DMS 273 (cell line): ENCODE measurements at regions not wholly inside any gene's neighbourhood (a gene's known extent, or its start where the extent isn't known, plus 50 kb on each side); places are given as distances from the start of the nearest gene placed in this dataset.
A peak's percentile ranks its signal among the peaks of the same experiment; 100 is the strongest.

Source experiments
- DNase-seq: peaks from one replicate; lab custom pipeline; 2025; ENCODE audit not compliant: unreplicated experiment; lab: John Stamatoyannopoulos, UW

DNA sequence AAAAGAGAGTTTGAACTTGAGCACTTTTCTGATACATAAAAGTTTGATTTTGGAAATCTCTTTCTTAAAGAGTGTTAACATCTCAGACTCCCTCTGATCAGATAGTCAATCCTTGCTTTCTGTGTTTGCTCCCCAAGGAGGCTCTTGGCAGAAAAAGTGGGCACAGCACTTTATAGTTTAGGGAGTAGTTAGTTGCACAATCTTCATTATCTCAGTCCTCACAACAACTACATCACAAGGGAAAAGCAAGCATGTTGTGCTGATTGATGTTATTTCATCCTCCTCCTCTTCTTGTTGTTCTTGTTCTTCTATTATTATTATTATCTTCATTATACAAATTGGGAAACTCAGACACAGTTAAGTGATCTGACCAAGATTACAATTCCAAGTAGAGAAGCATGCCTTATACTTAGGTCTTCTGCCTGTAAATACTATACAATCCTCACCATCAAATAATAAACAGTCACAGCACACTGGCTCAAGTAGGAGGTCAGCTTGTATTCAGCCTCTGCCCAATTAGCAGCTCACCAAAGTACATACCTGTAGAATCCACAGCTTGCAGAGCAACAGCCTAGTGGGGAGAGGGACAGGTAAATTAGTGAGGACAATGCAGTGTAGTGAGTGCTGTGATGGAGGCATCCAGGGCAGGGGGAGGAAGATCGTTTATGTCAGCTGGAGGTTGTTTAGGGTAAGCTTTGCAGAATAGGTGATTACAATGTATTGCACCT, 304.1 kb upstream of the MME start:
- no peak for DNase-seq

DNA sequence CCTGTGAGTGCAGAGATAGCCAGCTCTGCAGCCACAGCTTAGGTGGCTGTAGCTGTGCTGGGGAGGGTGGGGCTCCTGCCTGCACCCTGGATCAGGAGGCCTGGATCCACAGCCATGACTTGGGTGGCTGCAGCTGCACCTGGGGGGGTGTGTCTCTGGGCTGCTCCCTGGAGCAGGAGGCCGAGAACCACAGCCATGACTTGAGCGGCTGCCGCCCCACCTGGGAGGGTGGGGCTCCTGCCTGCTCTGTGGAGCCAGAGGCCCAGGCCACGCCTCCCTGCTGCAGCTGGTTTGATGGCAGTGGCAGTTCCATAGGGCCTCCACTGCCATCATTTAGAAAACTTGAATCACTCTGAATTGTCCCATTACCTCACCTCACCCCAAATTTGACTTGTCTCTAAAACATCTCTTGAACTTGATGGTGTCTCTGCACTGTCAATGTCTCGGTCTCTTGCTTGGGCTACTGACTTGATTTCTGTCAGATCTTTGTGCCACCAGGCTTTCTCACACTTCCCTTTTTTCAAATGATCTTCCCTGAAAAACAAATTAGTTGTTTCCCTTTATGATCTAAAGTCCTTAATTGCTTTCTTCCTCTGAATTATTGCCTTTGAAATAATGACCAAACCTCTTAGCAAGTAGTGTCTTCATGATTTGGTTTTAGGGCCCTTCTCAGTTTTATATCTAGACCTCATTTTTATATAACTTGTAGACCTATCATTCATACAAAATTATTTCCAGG, 313.2 kb upstream of the MME start:
- DNase-seq: no peak

DNA sequence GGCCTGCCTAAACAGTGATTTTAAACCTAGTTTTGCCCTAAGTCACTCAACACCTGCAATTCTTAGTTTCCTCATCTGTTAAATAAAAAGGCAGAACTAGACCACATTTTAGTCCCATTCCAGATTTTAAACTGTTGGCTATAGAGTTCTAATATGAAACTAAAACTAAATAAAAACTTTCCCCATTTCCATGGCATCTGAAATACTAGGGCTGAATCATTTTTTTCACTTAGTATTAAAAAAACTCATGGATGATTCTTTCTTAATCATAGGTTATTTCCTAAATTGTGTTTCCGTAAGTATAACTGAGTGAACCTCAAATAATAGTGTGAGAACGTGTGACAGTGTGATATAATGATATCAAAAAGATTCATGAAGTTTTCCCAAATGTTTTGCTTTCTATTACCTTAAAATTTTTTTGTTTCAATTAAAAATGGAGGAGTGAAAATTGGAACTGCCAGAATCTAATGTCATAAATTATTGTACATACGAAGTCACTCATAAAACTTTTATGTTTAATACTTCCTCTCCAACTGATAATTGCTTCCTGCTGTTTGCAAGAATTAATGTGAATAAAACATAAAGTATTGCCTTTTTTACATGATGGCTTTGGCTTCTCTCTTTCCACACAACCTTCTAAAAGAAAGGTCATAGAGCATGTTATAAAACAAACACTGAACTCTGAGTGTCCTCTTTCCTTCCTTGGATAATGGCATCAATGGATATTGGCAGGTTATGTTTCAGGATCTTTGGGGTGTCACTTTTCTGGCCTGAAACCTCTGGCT, 315.1 kb upstream of the MME start:
- no peak for DNase-seq

DNA sequence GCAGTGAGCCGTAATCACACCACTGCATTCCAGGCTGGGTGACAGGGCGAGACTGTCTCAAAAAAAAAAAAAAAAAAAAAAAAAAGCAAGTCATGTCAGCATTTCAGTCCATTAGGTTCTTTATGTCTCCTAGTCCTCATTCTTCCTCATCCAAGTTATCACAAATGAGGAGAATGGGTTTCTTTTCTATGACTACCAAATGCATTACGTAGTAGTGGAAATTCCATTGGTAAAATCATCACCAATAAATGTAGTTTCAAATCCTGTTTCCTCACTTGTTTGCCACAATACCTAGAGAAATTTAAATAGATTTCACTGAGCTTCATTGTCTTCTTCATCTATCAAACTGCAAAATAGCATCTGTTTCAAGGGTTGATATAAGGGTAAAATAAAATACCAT, 317.6 kb upstream of the MME start:
- no peak for DNase-seq

DNA sequence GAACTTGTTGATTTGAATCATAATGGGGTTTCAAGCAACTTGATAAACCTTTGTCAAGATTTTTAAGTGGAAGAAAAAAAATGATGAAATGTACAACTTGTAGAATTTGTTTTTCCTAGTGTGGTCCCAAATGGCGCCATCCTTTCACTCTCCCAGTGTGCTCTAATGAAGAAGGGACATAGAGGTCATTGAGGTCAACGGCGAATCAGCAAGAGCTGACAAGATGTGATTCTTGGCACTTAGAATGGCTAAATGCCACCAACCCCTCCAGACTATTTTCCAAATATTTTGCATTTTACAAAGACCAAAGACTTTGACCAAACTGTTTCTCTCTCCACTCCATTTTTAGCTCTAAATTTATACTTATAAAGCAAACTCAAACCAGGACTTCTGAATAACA, 320.2 kb upstream of the MME start:
- no peak for DNase-seq

DNA sequence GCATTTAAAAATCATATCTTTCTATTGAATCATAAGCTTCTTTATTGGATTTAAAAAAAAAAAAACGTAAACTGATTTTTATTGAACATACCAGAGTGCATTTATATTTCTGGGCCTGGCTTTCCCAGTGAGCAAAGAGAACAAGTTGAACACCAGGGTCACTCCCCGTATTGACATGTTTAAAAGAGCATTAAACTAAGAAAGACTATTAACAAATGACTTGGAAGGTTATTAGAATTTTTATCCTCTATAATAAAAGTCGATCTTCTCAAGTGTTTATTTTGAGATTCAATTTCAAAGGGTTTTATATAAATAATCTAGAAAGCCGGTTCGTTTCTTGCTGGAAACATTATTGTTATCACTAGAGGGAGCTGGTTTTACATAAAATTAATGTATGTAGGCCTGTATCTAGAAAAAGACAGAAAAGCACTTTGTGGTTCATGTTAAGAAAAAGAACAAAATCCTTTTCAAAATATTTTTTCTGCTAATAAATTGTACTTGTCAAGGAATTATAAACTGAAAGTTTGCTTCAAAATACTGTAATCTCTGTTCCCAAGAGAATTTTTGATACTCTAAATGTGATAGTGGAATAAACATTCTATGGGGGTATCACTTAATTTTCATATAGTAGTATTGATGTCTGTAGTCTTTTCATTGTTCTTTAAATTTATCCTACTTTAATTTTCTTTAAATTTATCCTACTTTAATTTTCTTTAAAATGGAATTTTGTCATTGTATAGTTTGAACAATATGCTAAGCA, 321.8 kb upstream of the MME start:
- DNase-seq: peak; percentile 42

DNA sequence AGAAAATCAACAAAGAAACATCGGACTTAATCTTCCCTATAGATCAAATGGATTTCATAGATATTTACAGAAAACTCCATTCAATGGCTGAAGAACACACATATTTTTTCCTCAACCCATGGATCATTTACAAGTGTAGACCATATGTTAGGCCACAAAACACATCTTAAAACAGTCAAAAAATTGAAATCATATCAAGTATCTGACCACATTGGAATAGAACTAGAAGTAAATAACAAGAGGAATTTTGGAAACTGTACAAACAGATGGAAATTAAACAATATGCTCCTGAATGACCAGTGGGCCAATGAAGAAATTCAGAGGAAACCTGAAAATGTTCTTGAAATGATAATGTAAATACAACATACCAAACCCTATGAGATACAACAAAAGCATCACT, 323.1 kb upstream of the GPR149 start:
- DNase-seq: no peak

DNA sequence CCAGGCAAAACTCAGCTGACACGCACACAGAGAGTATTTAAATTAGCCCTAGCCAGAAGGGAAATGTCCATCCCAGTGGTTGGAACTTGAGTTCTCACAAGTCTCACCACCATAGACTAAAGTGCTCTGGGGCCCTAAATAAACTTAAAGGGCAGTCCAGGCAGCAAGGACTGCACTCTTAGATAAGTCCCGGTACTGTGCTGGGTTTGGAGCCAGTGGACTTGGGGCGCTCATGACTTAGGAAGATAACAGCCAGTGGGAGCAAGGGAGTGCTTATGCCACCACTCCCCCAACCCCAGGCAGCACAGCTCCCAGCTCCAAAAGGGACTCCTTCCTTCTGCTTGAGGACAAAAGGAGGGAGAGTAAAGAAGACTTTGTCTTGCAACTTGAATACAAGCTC, 319.5 kb upstream of the GPR149 start:
- no peak for DNase-seq

DNA sequence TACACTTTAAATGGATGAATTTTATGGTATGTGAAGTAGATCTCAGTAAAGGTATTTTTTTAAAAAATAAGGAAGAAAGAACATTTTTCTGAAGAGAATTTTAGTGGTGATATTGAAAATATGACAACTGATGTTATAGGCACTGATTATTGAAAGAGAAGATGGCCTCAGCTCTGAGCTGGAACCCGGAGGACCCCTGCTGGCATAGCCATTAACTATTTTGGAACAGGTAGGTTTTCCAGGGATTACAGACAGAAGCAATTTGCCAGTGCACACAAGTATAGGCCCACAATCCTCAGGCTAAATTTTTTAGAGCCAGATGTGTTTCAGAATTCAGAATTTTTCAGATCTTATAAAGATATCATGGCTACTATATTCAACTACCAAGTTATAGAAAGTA, 315.9 kb upstream of the GPR149 start:
- peak; percentile 22 for DNase-seq

DNA sequence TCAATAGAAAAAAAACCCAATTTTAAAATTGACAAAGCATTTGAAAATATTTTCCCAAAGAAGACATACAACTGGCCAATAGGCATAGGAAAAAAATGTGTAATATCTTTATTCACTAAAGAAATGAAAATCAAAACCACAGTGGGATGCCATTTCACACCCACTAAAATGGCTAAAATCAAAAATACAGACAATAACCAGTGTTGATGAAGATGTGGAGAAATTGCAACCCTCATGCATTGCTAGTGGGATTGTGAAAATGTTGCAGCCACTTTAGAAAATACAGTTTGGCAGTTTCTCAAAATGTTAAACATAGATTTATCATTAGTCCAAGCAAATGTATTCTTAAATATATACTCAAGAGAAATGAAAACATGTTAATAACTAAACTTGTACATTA, 315.1 kb upstream of the GPR149 start:
- DNase-seq: no peak

DNA sequence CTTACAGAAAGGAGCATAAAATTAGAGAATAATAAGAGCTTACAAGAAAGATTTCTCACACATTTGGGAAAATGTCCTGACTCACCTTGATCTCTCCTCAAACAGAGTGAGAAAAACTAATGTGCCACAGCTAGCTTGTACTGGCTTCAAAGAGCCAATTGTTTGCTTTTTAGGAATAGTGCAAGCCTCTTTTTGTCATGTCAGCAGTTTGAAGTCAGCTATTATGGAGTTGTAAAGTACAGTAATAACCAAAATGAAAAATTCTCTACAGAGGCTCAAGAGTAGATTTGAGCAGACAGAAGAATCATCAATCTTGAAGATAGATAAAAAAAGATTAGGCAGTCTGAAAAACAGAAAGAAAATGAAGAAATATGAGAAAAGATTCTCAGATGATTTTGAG, 313.4 kb upstream of the GPR149 start:
- DNase-seq: no peak

DNA sequence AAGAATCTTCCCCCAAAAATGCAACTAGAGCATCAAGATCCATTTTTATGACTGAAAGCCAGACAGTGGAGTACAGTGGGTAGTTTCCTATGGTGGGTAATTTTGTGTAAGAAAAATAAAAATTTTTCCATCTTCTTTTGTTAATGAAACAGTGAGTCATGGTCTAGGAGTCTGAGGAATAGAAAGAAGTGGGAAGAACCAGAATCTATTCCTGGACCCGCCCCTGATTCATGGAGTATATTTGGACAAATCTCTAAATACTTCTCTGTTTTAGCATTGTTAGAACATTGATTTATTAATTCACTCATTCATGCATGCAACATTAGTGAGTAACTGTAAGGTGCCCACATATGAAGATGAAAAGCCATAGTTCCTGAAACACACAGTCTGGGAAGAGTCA, 304.5 kb upstream of the GPR149 start:
- no peak for DNase-seq

DNA sequence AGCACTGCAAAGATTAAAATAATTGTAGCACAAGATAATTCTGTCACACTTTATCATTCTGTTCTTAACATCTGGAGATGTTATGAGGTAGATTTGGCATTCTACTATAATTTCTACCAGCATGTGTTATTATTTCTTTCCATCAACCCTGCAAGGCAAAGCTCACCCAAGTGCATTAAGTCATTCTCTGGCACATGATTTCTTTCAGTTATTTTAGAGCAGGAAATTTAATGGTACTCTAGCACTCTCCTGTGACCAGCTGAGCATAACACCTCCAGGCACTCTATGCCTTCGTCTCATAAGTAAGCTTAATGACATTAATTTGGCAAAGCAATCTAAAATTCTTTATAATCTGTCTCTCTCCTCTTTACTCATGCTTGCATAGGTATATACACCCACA, 300.2 kb upstream of the GPR149 start:
- peak; percentile 10 for DNase-seq

DNA sequence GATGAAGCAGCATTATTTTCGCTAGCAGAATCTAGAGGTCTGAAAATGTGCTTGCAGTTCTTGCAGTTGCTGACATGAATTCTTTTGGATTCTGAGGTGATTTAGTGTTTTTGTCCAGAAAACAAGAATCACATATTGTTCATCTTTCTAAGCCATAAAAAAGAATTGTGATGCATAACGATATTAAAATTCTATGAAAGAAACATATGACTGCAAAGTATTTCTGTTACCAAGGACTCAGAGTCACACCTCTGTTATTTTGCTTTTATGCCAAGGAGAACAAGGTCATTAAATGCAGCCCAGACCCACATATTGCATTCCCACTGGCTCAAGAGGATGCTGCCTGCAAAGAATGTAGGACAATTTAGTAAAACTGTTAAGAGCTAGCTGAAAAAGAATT, 299.8 kb upstream of the GPR149 start:
- DNase-seq: no peak

DNA sequence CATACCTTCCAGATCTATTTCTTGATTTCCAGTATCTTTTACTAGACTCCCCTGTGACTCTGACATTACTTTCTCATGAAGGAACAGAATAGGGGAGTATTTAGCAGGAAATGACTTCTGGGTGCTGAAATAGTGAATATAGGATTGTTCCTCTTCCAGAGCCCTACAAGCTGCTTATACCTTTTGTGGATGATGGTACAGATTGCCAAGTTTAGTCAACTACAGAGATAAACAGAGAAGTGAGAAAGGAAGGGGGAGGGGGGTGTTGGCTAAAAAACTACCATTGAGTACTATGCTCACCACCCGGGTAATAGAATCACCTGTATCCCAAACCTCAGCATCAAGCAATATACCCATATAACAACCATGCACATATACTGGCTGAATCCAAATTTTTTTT, 298.3 kb upstream of the GPR149 start:
- no peak for DNase-seq

DNA sequence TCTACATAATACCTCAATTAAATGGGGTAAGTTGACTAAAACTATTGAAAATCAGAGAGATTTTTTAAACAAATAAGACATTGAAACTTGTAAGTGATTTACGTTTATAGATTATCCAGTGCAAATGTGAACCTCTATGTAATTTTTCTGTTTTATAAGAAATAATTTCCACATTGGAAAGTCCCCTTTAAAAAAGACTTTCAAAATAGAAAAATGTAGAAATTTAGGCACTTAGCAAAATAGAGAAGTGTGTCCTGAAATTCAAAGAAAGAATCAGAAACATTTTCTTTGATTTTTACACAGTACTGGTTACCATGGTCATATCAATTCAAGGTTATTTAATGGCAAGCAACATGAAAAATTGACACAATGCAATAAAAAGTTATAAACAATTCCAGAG, 290.9 kb upstream of the GPR149 start:
- no peak for DNase-seq

DNA sequence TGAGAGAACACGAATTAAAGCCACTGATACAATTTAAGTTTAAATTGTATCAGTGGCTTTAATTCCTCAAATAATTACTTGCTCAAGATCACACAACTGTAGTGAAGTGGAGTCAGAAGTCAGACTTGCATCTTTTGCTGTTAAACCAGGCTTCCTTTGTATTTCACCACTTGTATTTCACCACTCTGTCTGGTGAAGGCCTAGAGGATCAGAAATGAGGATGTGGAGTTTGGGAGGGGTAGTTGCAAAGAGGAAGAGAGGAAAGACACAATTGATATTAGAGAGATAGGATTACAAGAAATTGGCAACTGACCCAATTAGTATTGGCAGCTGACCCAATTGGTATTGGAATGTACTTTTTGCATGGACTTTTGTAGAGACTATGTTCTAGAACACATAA, 288.1 kb upstream of the GPR149 start:
- no peak for DNase-seq

DNA sequence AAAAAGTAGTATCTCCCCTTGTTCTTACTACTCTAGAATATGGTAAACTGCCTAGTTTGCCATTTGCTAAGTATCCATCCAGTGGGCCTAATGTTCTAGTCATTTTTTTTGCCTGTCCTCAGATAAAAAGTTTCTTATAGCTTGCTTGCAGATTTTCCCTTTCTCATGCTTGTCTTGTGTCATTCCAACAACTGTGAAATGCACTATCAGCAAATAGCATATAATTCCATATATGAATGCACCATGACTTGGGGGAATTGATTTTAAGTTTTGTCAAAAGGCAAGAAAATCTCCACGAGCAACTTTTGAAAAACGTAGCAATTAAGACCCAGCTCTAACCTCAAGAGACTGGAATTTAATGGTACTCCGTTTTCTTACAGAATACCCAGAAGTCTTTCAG, 286.2 kb upstream of the GPR149 start:
- no peak for DNase-seq

DNA sequence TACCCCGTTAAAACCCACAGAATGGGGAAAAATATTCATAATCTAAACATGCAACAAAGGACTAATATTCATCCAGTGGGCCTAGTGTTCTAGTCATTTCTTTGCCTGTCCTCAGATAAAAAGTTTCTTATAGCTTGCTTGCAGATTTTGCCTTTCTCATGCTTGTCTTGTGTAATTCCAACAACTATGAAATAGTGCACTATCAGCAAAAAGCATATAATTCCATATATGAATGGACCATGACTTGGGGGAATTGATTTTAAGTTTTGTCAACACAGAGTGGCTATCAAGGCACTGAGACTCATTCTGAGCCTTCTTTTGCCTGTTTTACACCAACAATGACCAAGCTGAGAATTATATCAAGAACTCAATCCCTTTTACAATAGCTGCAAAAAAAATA, 278.6 kb upstream of the GPR149 start:
- DNase-seq: no peak

DNA sequence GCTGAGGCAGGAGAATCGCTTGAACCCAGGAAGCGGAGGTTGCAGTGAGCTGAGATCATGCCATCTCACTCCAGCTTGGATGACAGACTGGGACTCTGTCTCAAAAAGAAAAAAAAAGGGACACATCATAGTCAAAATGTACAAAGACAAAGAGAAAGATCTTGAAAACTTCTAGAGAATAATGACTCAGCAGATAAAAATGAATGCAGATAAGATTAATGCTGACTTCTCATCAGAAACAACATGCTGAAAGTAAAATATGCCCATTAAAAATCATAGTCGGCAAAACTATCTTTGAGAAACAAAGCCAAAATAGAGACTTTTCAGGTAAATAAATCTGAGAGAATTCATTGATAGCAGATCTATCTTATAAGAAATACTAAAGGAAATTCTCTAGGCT, 271.1 kb upstream of the GPR149 start:
- no peak for DNase-seq

DNA sequence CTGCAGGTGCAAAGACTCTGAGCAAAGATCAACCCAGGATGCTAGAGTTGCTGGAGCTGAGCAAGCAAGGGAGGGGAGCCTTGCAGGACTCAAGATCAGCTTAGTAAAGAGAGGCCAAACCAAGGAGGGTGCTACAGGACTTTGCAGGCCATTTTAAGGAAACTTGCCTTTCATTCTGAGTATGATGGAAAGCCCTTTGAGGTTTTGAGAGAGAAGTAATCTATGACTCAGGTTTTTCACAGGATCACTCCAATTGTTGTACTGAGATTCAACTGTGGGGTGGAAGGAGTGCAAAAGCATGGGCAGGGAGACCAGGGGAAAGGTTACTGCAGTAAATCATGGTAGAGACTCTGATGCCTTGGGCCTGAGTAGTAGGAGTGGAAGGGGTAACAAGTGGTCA, 260.4 kb upstream of the GPR149 start:
- no peak for DNase-seq
